Esophagus mucosa (tissue), 1 donor: ENCODE measurements at regions not wholly inside any gene's neighbourhood (a gene's known extent, or its start where the extent isn't known, plus 50 kb on each side); places are given as distances from the start of the nearest gene placed in this dataset.

ENCODE experiments used
- ATAC-seq: fragments of 200-7000 bp; cut with Tn5 transposase; one replicate; pipeline ENCODE4 v1.9.1; 2020
- donor health status: DM: yes; HTN: yes; CAD: no.

- ATAC-seq = peak; percentile 12
Measured at GRCh38 chr2:236875906-236876505, 209.7 kb upstream of the COPS8 start.

GRCh38 chr2:236876642-236877041 is 209.0 kb upstream of the COPS8 start:
- no peak for ATAC-seq

- ATAC-seq = no peak
Measured at GRCh38 chr2:236877972-236878371, 207.7 kb upstream of the COPS8 start.

- ATAC-seq = no peak
Measured at GRCh38 chr2:236879416-236879963, 206.2 kb upstream of the COPS8 start.

- ATAC-seq = no peak
Measured at GRCh38 chr2:236882074-236882473, 203.6 kb upstream of the COPS8 start.

- peak; percentile 48 for ATAC-seq
Measured at GRCh38 chr2:236882930-236883329, 202.8 kb upstream of the COPS8 start.

- ATAC-seq = no peak
Measured at GRCh38 chr2:236883819-236884218, 201.9 kb upstream of the COPS8 start.

- no peak for ATAC-seq
Measured at GRCh38 chr2:236884569-236885175, 201.0 kb upstream of the COPS8 start.

GRCh38 chr2:236886456-236886855 is 199.2 kb upstream of the COPS8 start:
- ATAC-seq = no peak

GRCh38 chr2:236887531-236887930 is 198.2 kb upstream of the COPS8 start:
- ATAC-seq = no peak

- no peak for ATAC-seq
Measured at GRCh38 chr2:236887953-236888793, 197.5 kb upstream of the COPS8 start.

GRCh38 chr2:236888794-236889780 is 196.6 kb upstream of the COPS8 start:
- ATAC-seq = peak; percentile 29

- ATAC-seq = no peak
Measured at GRCh38 chr2:236889791-236890704, 195.6 kb upstream of the COPS8 start.

- no peak for ATAC-seq
Measured at GRCh38 chr2:236892721-236893120, 193.0 kb upstream of the COPS8 start.

- no peak for ATAC-seq
Measured at GRCh38 chr2:236894791-236895190, 190.9 kb upstream of the COPS8 start.

GRCh38 chr2:236895497-236895896 is 190.2 kb upstream of the COPS8 start:
- ATAC-seq = no peak

GRCh38 chr2:236896688-236897087 is 189.0 kb upstream of the COPS8 start:
- ATAC-seq = no peak

- no peak for ATAC-seq
Measured at GRCh38 chr2:236899146-236899545, 186.5 kb upstream of the COPS8 start.

GRCh38 chr2:236899950-236900640 is 185.6 kb upstream of the COPS8 start:
- ATAC-seq = no peak

GRCh38 chr2:236901956-236902355 is 183.7 kb upstream of the COPS8 start:
- no peak for ATAC-seq
